LNCAP (cell line): ENCODE measurements at regions not wholly inside any gene's neighbourhood (a gene's known extent, or its start where the extent isn't known, plus 50 kb on each side); places are given as distances from the start of the nearest gene placed in this dataset.
A peak's percentile ranks its signal among the peaks of the same experiment; 100 is the strongest.

Experiments used
- CTCF ChIP-seq: fragments of 450-650 bp; IDR thresholded peaks from 2 replicates; pipeline ENCODE4 v1.5.1; 2017; ENCODE audit warnings: mild to moderate bottlenecking

GRCh38 chr11:121369366-121369765 is 76.8 kb downstream of the SC5D start:
- no peak for TF ChIP-seq CTCF

GRCh38 chr11:121372028-121372427 is 79.5 kb downstream of the SC5D start:
- TF ChIP-seq CTCF = no peak

GRCh38 chr11:121372671-121373429 is 79.3 kb upstream of the SORL1 start:
- TF ChIP-seq CTCF = no peak

- no peak for TF ChIP-seq CTCF
Observed at GRCh38 chr11:121374286-121374985, 77.7 kb upstream of the SORL1 start.

- no peak for TF ChIP-seq CTCF
Observed at GRCh38 chr11:121376130-121376529, 76.0 kb upstream of the SORL1 start.

GRCh38 chr11:121379145-121379810 is 72.8 kb upstream of the SORL1 start:
- TF ChIP-seq CTCF = peak; percentile 13; the same call in 1 of the 2 replicates

- TF ChIP-seq CTCF = no peak
Observed at GRCh38 chr11:121383716-121384115, 68.4 kb upstream of the SORL1 start.
